ENCODE measurements at regions not wholly inside any gene's neighbourhood (a gene's known extent, or its start where the extent isn't known, plus 50 kb on each side); places are given as distances from the start of the nearest gene placed in this dataset.

DNA sequence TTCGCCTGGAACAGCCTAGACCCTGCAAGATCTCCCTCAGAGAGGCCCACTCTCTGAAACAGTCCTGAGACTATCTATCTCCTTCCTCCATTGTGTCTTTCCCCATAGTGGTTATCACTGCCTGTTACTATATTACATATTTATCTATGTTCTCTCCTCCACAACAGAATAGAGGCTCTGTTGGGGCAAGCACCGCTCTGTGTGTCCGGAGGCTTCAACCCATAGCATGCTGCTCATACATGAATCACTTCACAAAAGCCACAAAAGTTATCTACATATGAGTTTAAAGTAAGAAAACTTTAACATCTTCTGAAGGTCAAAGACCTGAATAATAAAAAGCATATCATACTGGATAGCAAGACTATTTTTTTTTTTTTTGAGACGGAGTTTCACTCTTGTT lies 242.1 kb upstream of the HS6ST1 start:
- POLR2A ChIA-PET (ENCODE audit: unreplicated experiment), result no interaction called here
- Histone ChIP-seq H3K9me3 (ENCODE audit: insufficient read depth, low read depth) (no peaks in the 10 kb centered on the region), H3K79me2 (ENCODE audit: low read depth) (no peaks in the 10 kb centered on the region), H3K4me1 (replicated peaks; ENCODE audit: insufficient read depth) (peaks cover 22% of the 10 kb centered on the region), H2AFZ (no peak overlapping the region), H4K20me1 (ENCODE audit: insufficient read depth) (no peaks in the 10 kb centered on the region), H3K27me3 (ENCODE audit: insufficient read depth, low read depth) (no peaks in the 10 kb centered on the region), H3K36me3 (ENCODE audit: low read depth) (no peaks in the 10 kb centered on the region), H3K4me2 (no peak overlapping the region), H3K9me2 (ENCODE audit: insufficient read depth) (no peaks in the 10 kb centered on the region), H3K27ac (no peak overlapping the region), H3F3A (ENCODE audit: insufficient read depth, low read depth) (no peaks in the 10 kb centered on the region), H3K4me3 (no peak overlapping the region)
- CTCF ChIA-PET, result no interaction called here
- no TSS peak for BruUV-seq (replicated peaks)
- DNase-seq, result no peak
- intact Hi-C loops (cut with micrococcal nuclease; ENCODE audit: unreplicated experiment), result no loop called here
- TF ChIP-seq, protein P1, sequence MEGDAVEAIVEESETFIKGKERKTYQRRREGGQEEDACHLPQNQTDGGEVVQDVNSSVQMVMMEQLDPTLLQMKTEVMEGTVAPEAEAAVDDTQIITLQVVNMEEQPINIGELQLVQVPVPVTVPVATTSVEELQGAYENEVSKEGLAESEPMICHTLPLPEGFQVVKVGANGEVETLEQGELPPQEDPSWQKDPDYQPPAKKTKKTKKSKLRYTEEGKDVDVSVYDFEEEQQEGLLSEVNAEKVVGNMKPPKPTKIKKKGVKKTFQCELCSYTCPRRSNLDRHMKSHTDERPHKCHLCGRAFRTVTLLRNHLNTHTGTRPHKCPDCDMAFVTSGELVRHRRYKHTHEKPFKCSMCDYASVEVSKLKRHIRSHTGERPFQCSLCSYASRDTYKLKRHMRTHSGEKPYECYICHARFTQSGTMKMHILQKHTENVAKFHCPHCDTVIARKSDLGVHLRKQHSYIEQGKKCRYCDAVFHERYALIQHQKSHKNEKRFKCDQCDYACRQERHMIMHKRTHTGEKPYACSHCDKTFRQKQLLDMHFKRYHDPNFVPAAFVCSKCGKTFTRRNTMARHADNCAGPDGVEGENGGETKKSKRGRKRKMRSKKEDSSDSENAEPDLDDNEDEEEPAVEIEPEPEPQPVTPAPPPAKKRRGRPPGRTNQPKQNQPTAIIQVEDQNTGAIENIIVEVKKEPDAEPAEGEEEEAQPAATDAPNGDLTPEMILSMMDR (conservative IDR thresholded peaks at IDR 0.05), result no peak
- no peak for TF ChIP-seq EZH2 (IDR thresholded peaks at IDR 0.05; ENCODE audit: low read depth)

DNA sequence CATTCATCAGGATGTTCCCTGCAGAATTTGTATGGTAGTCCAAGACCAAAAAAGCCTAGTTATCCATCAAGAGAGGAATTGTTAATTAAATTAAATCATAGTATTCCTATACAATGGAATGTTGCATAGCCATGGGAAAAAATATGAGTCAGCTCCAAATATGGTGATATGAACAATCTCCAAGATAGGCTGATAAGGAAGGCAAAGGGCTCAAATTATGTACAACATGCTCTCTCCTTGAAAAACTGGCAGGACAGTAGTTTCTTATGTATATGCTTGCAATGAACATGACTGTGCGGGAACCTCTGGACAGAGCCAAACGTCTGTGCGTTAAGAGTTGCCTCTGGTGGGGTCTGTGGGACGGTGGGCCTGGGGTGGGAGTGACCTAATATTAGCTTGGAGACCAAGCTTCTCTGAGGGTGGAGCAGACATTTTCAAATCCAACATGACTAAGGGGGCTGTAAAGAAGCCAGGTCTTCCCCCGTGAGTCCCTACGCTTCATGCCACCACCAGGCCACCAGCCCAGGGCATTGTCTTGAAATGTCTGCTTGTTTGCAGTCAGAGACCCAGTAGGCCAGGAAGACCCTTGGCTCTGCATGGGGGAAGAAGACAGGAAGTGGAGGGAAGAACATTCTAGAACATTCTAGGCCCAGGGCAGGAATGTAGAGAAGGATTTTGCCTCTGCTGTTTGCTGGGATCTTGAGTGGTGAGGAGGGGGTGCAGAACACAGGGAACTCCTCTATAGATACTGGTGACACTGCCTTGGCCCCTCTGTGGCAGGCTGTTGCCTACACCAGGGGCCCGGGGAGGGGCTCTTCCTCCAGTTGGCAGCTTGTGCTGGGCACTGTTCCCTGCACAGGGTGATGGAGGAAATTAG lies 244.0 kb upstream of the HS6ST1 start:
- POLR2A ChIA-PET (ENCODE audit: unreplicated experiment), result interaction anchor here (0.5 kb wide), 1 partner anchor 25 kb away, joined by 3 read pairs; no protein-coding TSS in a partner anchor
- no TSS peak for BruUV-seq (replicated peaks)
- CTCF ChIA-PET, result no interaction called here

DNA sequence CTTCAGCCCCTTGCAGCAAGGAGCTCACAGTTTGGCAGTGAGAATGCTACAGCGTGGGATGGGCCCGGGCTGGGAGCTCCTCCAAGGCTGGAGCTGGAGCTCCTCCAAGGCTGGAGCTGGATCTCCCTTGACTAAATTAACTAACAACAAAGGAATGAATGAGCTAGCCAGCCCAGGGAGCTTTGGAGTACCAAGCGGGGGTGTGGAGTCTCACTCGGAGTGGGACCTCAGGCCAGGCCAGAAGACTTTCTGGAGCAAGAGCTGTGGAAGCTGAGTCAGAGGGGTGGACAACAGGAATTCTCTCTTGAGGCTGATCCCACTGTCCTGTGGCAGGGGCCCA lies 244.7 kb upstream of the HS6ST1 start:
- POLR2A ChIA-PET (ENCODE audit: unreplicated experiment), result interaction anchor here (0.5 kb wide), 1 partner anchor 25 kb away, joined by 3 read pairs; no protein-coding TSS in a partner anchor
- H2AFZ ChIP-seq, result no peak overlapping the region
- H3K79me2 ChIP-seq (ENCODE audit: low read depth), result no peaks in the 10 kb centered on the region
- no peaks in the 10 kb centered on the region for H3K9me3 ChIP-seq (ENCODE audit: insufficient read depth, low read depth)
- TF ChIP-seq, protein P1 (conservative IDR thresholded peaks at IDR 0.05), result no peak
- no peak for TF ChIP-seq EZH2 (IDR thresholded peaks at IDR 0.05; ENCODE audit: low read depth)
- CTCF ChIA-PET, result interaction anchor here (0.6 kb wide), 1 partner anchor 1690 kb away, joined by 3 read pairs; no protein-coding TSS in a partner anchor
- BruUV-seq (replicated peaks), result no TSS peak
- no peak overlapping the region for H3K27ac ChIP-seq
- no peak for DNase-seq
- no peaks in the 10 kb centered on the region for H3K9me2 ChIP-seq (ENCODE audit: insufficient read depth)
- H3K4me2 ChIP-seq, result no peak overlapping the region
- H3K36me3 ChIP-seq (ENCODE audit: low read depth), result no peaks in the 10 kb centered on the region
- no peaks in the 10 kb centered on the region for H3K27me3 ChIP-seq (ENCODE audit: insufficient read depth, low read depth)
- intact Hi-C loops (cut with micrococcal nuclease; ENCODE audit: unreplicated experiment), result no loop called here
- no peak overlapping the region for H3K4me3 ChIP-seq
- no peaks in the 10 kb centered on the region for H3F3A ChIP-seq (ENCODE audit: insufficient read depth, low read depth)
- H3K4me1 ChIP-seq (replicated peaks; ENCODE audit: insufficient read depth), result peaks cover 22% of the 10 kb centered on the region
- H4K20me1 ChIP-seq (ENCODE audit: insufficient read depth), result no peaks in the 10 kb centered on the region

More for the DNA sequence above, 244.0 kb upstream of the HS6ST1 start:
- Histone ChIP-seq H3K4me1 (replicated peaks; ENCODE audit: insufficient read depth) (peaks cover 22% of the 10 kb centered on the region), H3K9me2 (ENCODE audit: insufficient read depth) (no peaks in the 10 kb centered on the region), H3K4me2 (no peak overlapping the region), H3K9me3 (ENCODE audit: insufficient read depth, low read depth) (no peaks in the 10 kb centered on the region), H3F3A (ENCODE audit: insufficient read depth, low read depth) (no peaks in the 10 kb centered on the region), H3K4me3 (no peak overlapping the region), H4K20me1 (ENCODE audit: insufficient read depth) (no peaks in the 10 kb centered on the region), H3K27ac (no peak overlapping the region), H3K79me2 (ENCODE audit: low read depth) (no peaks in the 10 kb centered on the region), H3K27me3 (ENCODE audit: insufficient read depth, low read depth) (no peaks in the 10 kb centered on the region), H3K36me3 (ENCODE audit: low read depth) (no peaks in the 10 kb centered on the region), H2AFZ (no peak overlapping the region)
- peak in 1 of 2 experiments; percentile 68 for DNase-seq
- TF ChIP-seq, protein P1 (conservative IDR thresholded peaks at IDR 0.05), result no peak
- no peak for TF ChIP-seq EZH2 (IDR thresholded peaks at IDR 0.05; ENCODE audit: low read depth)
- intact Hi-C loops (cut with micrococcal nuclease; ENCODE audit: unreplicated experiment), result no loop called here
